ENCODE measurements at regions not wholly inside any gene's neighbourhood (a gene's known extent, or its start where the extent isn't known, plus 50 kb on each side); places are given as distances from the start of the nearest gene placed in this dataset.

DNA sequence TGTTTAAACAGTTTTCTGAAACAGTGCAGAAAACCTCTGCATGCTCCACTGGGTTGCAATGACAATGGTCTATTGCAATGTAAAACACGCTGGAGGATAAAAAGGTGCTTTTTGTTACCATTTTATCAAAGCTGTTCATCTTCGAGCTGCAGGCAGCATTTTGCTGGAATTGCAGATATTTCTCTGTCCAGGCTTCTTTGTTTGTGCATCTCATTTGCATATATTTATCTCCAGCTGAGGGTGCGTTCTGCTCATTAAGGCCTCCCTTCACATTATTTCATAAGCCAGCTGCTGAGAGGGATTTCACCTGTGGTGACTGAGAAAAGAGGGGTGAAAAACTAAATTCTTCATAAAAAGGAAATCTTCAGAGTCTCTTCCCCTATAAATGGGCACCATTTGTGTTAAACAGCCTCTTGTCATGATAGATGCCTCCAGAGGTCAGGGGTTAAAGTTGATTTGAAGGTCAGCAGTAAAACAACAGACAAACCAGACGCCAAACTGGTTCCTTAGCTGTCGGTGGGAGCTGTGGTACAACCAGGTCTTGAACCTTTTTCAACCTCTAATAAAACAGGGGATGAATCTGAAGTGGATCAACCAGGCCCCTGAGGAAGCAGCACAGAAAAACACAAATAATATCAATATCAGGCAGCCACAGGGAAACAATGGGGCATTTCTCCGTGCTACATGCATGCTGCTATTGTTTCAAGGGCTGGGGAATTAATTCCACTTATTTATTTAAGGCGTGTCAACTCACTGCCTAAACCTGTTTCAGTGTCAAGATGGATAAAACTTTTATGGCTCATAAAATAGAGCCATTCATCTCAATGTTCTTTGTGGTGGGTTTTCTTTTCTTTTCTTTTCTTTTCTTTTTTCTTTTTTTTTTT, 265.1 kb downstream of the MEIS1 start:
- TF ChIP-seq TARDBP (IDR thresholded peaks at IDR 0.05), result no peak
- TF ChIP-seq BHLHE40 (IDR thresholded peaks at IDR 0.05; ENCODE audit: borderline replicate concordance), result no peak
- no peak for TF ChIP-seq FOXA1 (IDR thresholded peaks at IDR 0.05)
- TF ChIP-seq HDGF (IDR thresholded peaks at IDR 0.05; ENCODE audit: borderline replicate concordance), result no peak
- TF ChIP-seq ELF4 (IDR thresholded peaks at IDR 0.05), result no peak
- no peak for TF ChIP-seq SP1 (IDR thresholded peaks at IDR 0.05)
- no peak for TF ChIP-seq NFRKB (IDR thresholded peaks at IDR 0.05)
- 0 out of 2 replicates have a peak, but pooled peaks have one; percentile 1 for TF ChIP-seq ZNF384 (IDR thresholded peaks at IDR 0.05)
- TF ChIP-seq PKNOX1 (IDR thresholded peaks at IDR 0.05), result peak; percentile 48
- no peak for TF ChIP-seq FOXM1 (IDR thresholded peaks at IDR 0.05; ENCODE audit: borderline replicate concordance)

Data from HEK293T (cell line).